ENCODE measurements at regions not wholly inside any gene's neighbourhood (a gene's known extent, or its start where the extent isn't known, plus 50 kb on each side); places are given as distances from the start of the nearest gene placed in this dataset.

DNA sequence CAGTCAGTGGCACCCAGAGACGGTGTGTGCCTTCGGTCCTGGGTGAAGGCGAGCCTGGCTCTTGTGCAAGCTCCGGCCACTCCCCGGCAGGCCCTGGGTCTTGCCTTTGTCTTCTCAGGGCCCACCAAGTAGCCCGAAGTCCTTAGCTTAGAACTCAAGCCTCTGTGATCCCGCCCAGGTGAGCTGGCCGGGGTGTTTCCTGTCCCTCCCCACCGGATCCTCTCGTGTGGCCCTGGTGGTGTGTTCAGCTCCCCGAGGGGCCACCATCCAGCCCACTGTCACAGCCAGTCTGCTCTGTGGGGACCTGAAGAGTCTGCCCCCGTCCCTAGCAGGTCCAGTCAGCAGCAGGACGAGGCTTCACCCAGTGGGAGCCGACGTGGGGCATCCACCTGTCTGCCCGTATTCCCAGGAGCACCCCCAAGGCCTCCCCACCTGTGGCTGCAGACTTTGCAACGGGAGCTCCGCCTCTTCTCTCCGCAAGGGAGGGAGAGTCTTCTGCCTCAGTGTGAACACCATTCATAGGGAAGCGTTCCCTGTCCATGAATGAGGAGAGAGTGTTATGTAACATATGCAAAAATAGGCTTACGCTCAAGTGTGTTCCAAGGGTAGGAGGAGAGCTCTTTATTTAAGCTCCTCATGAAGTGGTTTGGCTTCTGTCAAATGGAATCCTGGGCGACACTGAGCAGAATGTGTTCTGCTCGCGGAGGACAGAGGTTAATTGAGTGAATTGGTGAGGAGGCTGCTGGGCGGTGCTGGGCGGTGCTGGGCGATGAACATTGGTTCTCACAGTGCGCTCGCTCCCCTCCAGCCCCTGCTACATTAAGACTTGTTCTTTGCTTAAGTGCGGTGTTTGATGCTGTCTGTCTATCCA is 108.9 kb downstream of the CRYAA start:
- TF ChIP-seq LEF1 (IDR thresholded peaks at IDR 0.05; ENCODE audit: borderline replicate concordance) (no peak), SUZ12 (IDR thresholded peaks at IDR 0.05) (no peak), NFRKB (IDR thresholded peaks at IDR 0.05) (no peak), CTBP1 (IDR thresholded peaks at IDR 0.05; ENCODE audit: borderline replicate concordance) (no peak), BHLHE40 (IDR thresholded peaks at IDR 0.05; ENCODE audit: borderline replicate concordance) (no peak), ZNF384 (IDR thresholded peaks at IDR 0.05) (no peak), ARNT (IDR thresholded peaks at IDR 0.05) (no peak), L3MBTL2 (conservative IDR thresholded peaks at IDR 0.05) (no peak), FOXA1 (IDR thresholded peaks at IDR 0.05) (no peak), HDGF (IDR thresholded peaks at IDR 0.05; ENCODE audit: borderline replicate concordance) (no peak), FOXK2 (IDR thresholded peaks at IDR 0.05) (no peak), FOXM1 (IDR thresholded peaks at IDR 0.05; ENCODE audit: borderline replicate concordance) (no peak), ELF4 (IDR thresholded peaks at IDR 0.05) (no peak), SP1 (IDR thresholded peaks at IDR 0.05) (no peak)
- TF ChIP-seq, protein P1, sequence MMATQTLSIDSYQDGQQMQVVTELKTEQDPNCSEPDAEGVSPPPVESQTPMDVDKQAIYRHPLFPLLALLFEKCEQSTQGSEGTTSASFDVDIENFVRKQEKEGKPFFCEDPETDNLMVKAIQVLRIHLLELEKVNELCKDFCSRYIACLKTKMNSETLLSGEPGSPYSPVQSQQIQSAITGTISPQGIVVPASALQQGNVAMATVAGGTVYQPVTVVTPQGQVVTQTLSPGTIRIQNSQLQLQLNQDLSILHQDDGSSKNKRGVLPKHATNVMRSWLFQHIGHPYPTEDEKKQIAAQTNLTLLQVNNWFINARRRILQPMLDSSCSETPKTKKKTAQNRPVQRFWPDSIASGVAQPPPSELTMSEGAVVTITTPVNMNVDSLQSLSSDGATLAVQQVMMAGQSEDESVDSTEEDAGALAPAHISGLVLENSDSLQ (IDR thresholded peaks at IDR 0.05), result no peak
- DNase-seq (ENCODE audit: extremely low spot score), result no peak
- ChIA-PET CTCF (no interaction called here), POLR2A (no interaction called here)

- no peak for TF ChIP-seq ZNF384 (IDR thresholded peaks at IDR 0.05)
- TF ChIP-seq CTBP1 (IDR thresholded peaks at IDR 0.05; ENCODE audit: borderline replicate concordance), result no peak
- TF ChIP-seq ARNT (IDR thresholded peaks at IDR 0.05), result no peak
- DNase-seq (ENCODE audit: extremely low spot score), result no peak
- POLR2A ChIA-PET, result no interaction called here
- CTCF ChIA-PET, result no interaction called here
Observed at GRCh38 chr21:43276811-43277210, 108.0 kb downstream of the CRYAA start.

DNA sequence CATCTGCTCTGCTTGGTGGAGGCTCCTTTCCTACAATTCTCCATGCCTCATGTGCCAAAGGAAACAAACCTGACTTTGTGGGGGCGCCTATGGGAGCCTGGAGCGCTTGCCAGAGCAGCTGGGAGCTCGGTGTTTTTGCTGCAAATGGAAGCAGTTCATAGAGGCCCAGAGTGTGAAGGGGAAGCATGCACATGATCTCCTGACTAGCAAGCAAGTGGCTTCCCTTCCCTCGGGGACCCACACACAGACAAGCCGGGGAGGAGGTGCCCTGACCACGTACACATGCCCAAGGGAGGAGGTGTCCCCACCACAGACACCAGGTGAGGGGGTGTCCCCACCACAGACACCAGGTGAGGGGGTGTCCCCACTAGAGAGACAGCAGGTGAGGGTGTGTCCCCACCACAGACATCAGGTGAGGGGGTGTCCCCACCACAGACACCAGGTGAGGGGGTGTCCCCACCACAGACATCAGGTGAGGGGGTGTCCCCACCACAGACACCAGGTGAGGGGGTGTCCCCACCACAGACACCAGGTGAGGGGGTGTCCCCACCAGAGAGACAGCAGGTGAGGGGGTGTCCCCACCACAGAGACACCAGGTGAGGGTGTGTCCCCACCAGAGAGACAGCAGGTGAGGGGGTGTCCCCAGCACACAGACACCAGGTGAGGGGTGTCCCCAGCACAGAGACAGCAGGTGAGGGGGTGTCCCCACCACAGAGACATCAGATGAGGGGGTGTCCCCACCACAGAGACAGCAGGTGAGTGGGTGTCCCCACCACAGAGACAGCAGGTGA is 106.8 kb downstream of the CRYAA start:
- CTCF ChIA-PET, result no interaction called here
- TF ChIP-seq ZNF384 (IDR thresholded peaks at IDR 0.05) (no peak), ARNT (IDR thresholded peaks at IDR 0.05) (no peak), SUZ12 (IDR thresholded peaks at IDR 0.05) (no peak)
- POLR2A ChIA-PET, result no interaction called here
- DNase-seq (ENCODE audit: extremely low spot score), result no peak

GRCh38 chr21:43274946-43275310 is 106.1 kb downstream of the CRYAA start:
- TF ChIP-seq ARNT (IDR thresholded peaks at IDR 0.05), result no peak
- no peak for TF ChIP-seq ZNF384 (IDR thresholded peaks at IDR 0.05)
- no peak for TF ChIP-seq TARDBP (IDR thresholded peaks at IDR 0.05)
- TF ChIP-seq FOXM1 (IDR thresholded peaks at IDR 0.05; ENCODE audit: borderline replicate concordance), result no peak
- no peak for TF ChIP-seq ELF4 (IDR thresholded peaks at IDR 0.05)
- no peak for TF ChIP-seq LEF1 (IDR thresholded peaks at IDR 0.05; ENCODE audit: borderline replicate concordance)
- TF ChIP-seq CTBP1 (IDR thresholded peaks at IDR 0.05; ENCODE audit: borderline replicate concordance), result no peak
- TF ChIP-seq BHLHE40 (IDR thresholded peaks at IDR 0.05; ENCODE audit: borderline replicate concordance), result no peak
- no peak for TF ChIP-seq SUZ12 (IDR thresholded peaks at IDR 0.05)
- TF ChIP-seq FOXA1 (IDR thresholded peaks at IDR 0.05), result no peak
- TF ChIP-seq FOXK2 (IDR thresholded peaks at IDR 0.05), result no peak
- no peak for TF ChIP-seq HDGF (IDR thresholded peaks at IDR 0.05; ENCODE audit: borderline replicate concordance)
- no peak for TF ChIP-seq L3MBTL2 (conservative IDR thresholded peaks at IDR 0.05)
- no peak for TF ChIP-seq NFRKB (IDR thresholded peaks at IDR 0.05)
- TF ChIP-seq SP1 (IDR thresholded peaks at IDR 0.05), result no peak
- TF ChIP-seq, protein P1 (IDR thresholded peaks at IDR 0.05), result no peak
- ChIA-PET CTCF (no interaction called here), POLR2A (no interaction called here)
- DNase-seq (ENCODE audit: extremely low spot score), result no peak

DNA sequence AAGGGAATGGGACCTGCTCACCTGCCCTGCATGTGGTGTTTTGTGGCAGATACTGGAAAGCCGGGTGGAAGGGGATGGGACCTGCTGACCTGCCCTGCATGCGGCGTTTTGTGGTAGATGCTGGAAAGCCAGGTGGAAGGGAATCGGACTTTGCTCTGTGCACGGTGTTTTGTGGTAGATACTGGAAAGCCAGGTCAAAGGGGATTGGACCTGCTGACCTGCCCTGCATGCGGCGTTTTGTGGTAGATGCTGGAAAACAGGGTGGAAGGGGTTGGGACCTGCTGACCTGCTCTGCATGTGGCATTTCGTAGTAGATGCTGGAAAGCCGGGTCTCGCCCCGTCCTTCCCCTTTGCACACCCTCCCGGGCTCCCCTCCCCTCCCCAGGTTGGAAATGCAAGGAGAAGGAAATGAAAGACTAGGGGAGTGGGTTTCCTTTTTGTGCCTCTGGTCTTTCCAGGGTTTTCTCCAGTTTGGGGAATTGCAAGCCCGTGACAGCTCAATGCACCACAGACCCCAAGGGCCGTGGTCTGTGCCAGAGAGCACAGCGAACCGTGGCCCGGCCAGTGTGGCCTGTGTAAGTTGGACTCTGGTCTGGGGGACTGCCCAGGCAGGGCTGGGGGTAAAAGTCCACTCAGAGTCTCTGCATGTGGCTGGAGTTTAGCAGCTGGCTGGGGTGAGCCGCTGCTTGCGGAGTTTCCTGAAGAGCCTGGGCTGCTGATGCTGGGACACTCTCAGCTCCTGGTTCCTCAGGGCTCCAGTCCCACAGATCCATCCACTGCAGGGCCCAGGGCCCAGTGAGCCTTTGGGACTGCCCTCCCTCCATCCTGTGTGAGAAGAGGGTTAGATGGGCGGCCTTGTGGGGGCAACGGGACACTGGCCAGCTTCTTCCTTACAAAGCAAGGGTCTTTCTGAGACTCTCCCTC is 105.5 kb downstream of the CRYAA start:
- CTCF ChIA-PET, result no interaction called here
- TF ChIP-seq BHLHE40 (IDR thresholded peaks at IDR 0.05; ENCODE audit: borderline replicate concordance) (no peak), HDGF (IDR thresholded peaks at IDR 0.05; ENCODE audit: borderline replicate concordance) (no peak), FOXA1 (IDR thresholded peaks at IDR 0.05) (no peak), SUZ12 (IDR thresholded peaks at IDR 0.05) (no peak), LEF1 (IDR thresholded peaks at IDR 0.05; ENCODE audit: borderline replicate concordance) (no peak), FOXK2 (IDR thresholded peaks at IDR 0.05) (no peak), L3MBTL2 (conservative IDR thresholded peaks at IDR 0.05) (no peak), NFRKB (IDR thresholded peaks at IDR 0.05) (no peak), TARDBP (IDR thresholded peaks at IDR 0.05) (no peak), CTBP1 (IDR thresholded peaks at IDR 0.05; ENCODE audit: borderline replicate concordance) (no peak), ARNT (IDR thresholded peaks at IDR 0.05) (no peak), ELF4 (IDR thresholded peaks at IDR 0.05) (no peak), SP1 (IDR thresholded peaks at IDR 0.05) (no peak), FOXM1 (IDR thresholded peaks at IDR 0.05; ENCODE audit: borderline replicate concordance) (no peak), ZNF384 (IDR thresholded peaks at IDR 0.05) (no peak)
- TF ChIP-seq, protein P1 (IDR thresholded peaks at IDR 0.05), result no peak
- POLR2A ChIA-PET, result no interaction called here
- DNase-seq (ENCODE audit: extremely low spot score), result no peak

Measured in HEK293T (cell line).